HEK293T (cell line): ENCODE measurements at regions not wholly inside any gene's neighbourhood (a gene's known extent, or its start where the extent isn't known, plus 50 kb on each side); places are given as distances from the start of the nearest gene placed in this dataset.

Experiments used
- CTCF ChIA-PET: fragments of 350-600 bp; formaldehyde crosslinking; extraction: SDS; loops from one replicate; lab custom pipeline; 2021; ENCODE audit warnings: antibody characterized with exemption, inconsistent platforms; lab: Yijun Ruan, JAX
- POLR2A ChIA-PET: fragments of 350-600 bp; formaldehyde crosslinking; extraction: SDS; loops from one replicate; lab custom pipeline; 2020; ENCODE audit warnings: antibody characterized with exemption, inconsistent platforms; lab: Yijun Ruan, JAX
- DNase-seq: peaks from one replicate; pipeline ENCODE4 v3.0.0; 2012; ENCODE audit warnings: mixed read lengths; ENCODE audit errors: extremely low spot score
- ARNT ChIP-seq: fragments of 450-650 bp; IDR thresholded peaks from 2 replicates; pipeline ENCODE4 v1.6.1; 2017; ENCODE audit warnings: mild to moderate bottlenecking
- BHLHE40 ChIP-seq: fragments of 450-650 bp; IDR thresholded peaks from 2 replicates; pipeline ENCODE4 v1.6.1; 2016; ENCODE audit warnings: mild to moderate bottlenecking, moderate library complexity, borderline replicate concordance
- CTBP1 ChIP-seq: fragments of 450-650 bp; IDR thresholded peaks from 2 replicates; pipeline ENCODE4 v1.6.1; 2016; ENCODE audit warnings: borderline replicate concordance
- ELF4 ChIP-seq: fragments of 450-650 bp; IDR thresholded peaks from 2 replicates; pipeline ENCODE4 v1.6.1; 2017; ENCODE audit warnings: antibody characterized with exemption
- FOXA1 ChIP-seq: fragments of 450-650 bp; IDR thresholded peaks from 2 replicates; pipeline ENCODE4 v1.6.1; 2016; ENCODE audit warnings: mild to moderate bottlenecking
- FOXK2 ChIP-seq: fragments of 450-650 bp; IDR thresholded peaks from 2 replicates; pipeline ENCODE4 v1.6.1; 2016; ENCODE audit warnings: mild to moderate bottlenecking
- FOXM1 ChIP-seq: fragments of 450-650 bp; IDR thresholded peaks from 2 replicates; pipeline ENCODE4 v1.6.1; 2017; ENCODE audit warnings: mild to moderate bottlenecking, borderline replicate concordance
- HDGF ChIP-seq: fragments of 450-650 bp; IDR thresholded peaks from 2 replicates; pipeline ENCODE4 v1.6.1; 2017; ENCODE audit warnings: antibody characterized with exemption, borderline replicate concordance
- L3MBTL2 ChIP-seq: fragments of 450-650 bp; conservative IDR thresholded peaks from 2 replicates; pipeline ENCODE4 v1.6.1; 2016; ENCODE audit warnings: mild to moderate bottlenecking
- LEF1 ChIP-seq: fragments of 450-650 bp; IDR thresholded peaks from 2 replicates; pipeline ENCODE4 v1.6.1; 2017; ENCODE audit warnings: mild to moderate bottlenecking, borderline replicate concordance
- NFRKB ChIP-seq: fragments of 450-650 bp; IDR thresholded peaks from 2 replicates; pipeline ENCODE4 v1.6.1; 2016; ENCODE audit warnings: mild to moderate bottlenecking, moderate library complexity
- SP1 ChIP-seq: fragments of 450-650 bp; IDR thresholded peaks from 2 replicates; pipeline ENCODE4 v1.6.1; 2017
- SUZ12 ChIP-seq: fragments of 450-650 bp; IDR thresholded peaks from 2 replicates; pipeline ENCODE4 v1.6.1; 2016; ENCODE audit warnings: mild to moderate bottlenecking
- TARDBP ChIP-seq: fragments of 450-650 bp; IDR thresholded peaks from 2 replicates; pipeline ENCODE4 v1.6.1; 2016
- ZNF384 ChIP-seq: fragments of 450-650 bp; IDR thresholded peaks from 2 replicates; pipeline ENCODE4 v1.6.1; 2016
- TF ChIP-seq, protein P1 (sequence below): fragments of 450-650 bp; IDR thresholded peaks from 2 replicates; pipeline ENCODE4 v1.6.1; 2016

DNA sequence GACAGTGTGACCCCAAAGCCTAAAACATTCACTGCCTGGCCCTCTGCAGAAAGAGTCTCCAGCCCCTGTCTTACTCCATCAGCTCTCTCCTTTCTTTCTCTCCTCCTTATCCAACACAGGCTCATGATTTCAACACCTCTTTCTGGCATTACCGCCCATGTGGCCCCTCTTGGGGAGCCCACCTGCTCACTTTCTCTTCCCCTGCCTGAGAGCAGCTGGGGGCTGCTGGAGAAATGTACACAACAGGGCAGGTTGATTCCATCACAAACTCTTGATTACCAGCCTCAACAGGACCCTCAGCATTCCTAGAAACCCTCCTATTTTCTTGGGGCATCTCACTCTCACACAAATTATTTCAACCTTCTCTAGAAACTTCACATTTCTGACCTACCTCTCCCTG is 98.3 kb downstream of the ABHD5 start:
- POLR2A ChIA-PET, result no interaction called here
- TF ChIP-seq LEF1 (no peak), ZNF384 (no peak), CTBP1 (no peak), FOXM1 (no peak)
- DNase-seq, result no peak
- CTCF ChIA-PET, result no interaction called here

DNA sequence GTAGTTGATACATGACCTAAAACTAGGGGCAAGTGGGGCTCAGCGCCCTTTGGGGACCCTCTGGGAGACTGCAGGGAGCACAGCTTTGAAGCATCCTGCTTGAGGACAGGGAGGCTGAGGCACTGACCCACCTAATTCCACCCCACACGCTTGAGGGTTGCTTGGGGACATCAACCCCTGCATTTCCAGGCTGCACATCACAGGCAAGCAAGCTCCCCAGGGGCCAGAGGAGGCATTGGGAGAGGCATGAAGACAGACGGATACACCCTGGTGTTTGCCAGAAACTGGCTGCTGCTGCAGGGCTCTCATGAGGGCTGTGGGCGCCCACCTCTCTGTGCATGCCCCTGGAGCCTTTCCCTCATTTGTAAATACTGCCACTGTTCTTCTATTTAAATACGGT is 99.3 kb downstream of the ABHD5 start:
- DNase-seq, result no peak
- TF ChIP-seq CTBP1 (no peak), ZNF384 (no peak), L3MBTL2 (no peak), FOXA1 (no peak), TARDBP (no peak), SUZ12 (no peak), FOXM1 (no peak), BHLHE40 (no peak), SP1 (no peak), NFRKB (no peak), LEF1 (no peak), FOXK2 (no peak), ARNT (no peak), ELF4 (no peak), HDGF (no peak)
- TF ChIP-seq, protein P1, sequence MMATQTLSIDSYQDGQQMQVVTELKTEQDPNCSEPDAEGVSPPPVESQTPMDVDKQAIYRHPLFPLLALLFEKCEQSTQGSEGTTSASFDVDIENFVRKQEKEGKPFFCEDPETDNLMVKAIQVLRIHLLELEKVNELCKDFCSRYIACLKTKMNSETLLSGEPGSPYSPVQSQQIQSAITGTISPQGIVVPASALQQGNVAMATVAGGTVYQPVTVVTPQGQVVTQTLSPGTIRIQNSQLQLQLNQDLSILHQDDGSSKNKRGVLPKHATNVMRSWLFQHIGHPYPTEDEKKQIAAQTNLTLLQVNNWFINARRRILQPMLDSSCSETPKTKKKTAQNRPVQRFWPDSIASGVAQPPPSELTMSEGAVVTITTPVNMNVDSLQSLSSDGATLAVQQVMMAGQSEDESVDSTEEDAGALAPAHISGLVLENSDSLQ, result no peak
- ChIA-PET CTCF (no interaction called here), POLR2A (no interaction called here)

DNA sequence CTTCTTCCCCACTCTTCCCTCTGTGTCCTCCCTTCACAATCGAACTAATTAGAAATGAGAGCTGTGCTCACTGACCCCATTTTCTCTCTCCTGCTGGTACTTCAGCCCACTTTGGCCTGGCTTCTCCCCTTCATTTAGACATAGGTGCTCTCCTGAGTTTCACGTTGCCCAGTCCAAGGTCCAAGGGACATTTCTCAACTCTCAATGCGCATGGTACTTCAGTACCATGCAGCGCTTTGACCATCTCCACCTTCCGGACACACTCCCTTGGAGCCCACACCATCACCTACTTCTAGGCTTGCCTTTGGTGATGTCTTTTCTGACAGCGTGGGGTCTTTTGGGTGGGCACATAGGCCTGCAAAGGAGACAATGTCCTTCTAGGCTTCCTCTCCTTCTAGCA is 99.7 kb downstream of the ABHD5 start:
- TF ChIP-seq ARNT (no peak), CTBP1 (no peak)
- ChIA-PET POLR2A (no interaction called here), CTCF (no interaction called here)
- DNase-seq, result no peak

DNA sequence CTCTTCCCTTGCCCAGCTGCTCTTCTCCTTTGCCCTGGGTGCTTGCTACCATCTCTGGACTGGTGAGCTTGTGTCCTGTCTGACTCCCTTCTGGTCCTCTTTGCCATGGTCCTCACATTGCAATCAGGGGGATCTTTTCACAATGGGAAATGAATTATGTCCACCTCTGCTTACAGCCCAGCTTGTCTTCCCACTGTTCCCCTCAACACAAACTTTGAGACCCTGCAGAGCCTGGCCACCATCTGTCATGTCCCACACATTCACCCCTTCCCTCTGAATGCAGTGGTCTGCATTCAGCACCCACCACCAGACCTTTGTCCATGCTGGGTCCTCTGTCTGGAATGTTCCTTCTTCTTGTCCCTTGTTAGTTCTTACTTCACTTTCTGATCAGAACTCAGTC is 100.5 kb downstream of the ABHD5 start:
- no peak for DNase-seq
- ChIA-PET POLR2A (no interaction called here), CTCF (no interaction called here)
- TF ChIP-seq L3MBTL2, result no peak

DNA sequence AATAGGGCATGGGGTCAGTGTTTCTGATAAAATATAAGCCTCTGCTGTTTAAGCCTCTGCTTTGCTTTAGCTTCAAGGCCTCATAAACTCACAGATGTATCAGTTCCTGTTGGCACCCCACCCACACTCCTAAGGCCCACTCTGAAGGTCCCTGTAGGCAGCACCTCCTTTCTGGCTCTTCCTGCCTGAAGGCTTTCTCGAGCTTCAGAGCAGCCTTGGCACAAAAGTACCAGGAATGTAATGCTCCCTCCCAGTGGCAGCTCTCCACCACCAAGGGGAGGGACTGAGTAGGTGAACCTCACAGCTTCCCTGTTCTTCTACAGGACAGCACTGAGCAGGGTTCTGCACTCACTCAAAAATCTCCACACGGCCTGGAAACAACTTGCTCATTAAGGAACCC is 102.2 kb downstream of the ABHD5 start:
- CTCF ChIA-PET, result no interaction called here
- no peak for DNase-seq
- POLR2A ChIA-PET, result no interaction called here
- TF ChIP-seq FOXK2 (no peak), SUZ12 (no peak), FOXM1 (no peak), CTBP1 (no peak), HDGF (no peak), ELF4 (no peak), SP1 (no peak), ZNF384 (no peak), L3MBTL2 (no peak), LEF1 (no peak), FOXA1 (no peak), BHLHE40 (no peak), TARDBP (no peak), NFRKB (no peak), ARNT (no peak)
- TF ChIP-seq, protein P1, result no peak

DNA sequence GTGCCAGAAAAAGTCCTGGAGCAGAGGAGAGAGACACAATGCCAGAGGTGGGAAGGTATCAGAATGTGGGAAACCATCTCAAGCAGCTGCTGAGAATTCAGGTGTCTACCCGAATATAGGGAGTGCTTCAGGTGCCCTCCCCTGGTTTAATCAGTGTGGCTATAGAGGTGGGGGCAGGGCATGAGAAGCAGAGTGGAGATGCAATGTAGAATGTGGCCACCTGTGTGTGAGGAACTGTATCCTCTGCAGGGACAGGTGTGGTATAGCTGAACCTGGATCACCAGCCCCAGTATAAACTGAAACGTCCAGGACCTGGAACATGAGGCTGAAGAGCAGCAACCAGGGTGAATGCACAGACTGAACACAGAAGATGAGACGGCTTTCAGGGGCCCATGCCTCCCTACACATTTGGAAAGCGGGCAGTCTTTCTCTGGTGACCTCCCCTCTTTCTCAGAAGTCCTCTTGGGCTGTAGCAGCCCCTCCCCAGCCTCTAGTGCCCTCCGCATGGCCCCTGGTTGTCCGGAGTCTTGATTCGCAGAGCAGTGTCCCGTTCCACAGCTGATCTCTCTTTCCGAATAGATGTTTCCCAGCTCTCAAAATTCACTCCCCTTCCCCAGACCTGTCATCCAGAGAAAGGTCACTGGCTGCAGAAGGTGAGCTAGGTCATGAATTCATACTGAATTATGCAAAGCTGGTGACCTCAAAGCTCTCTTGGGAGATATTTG is 103.1 kb downstream of the ABHD5 start:
- no peak for TF ChIP-seq SP1
- no peak for TF ChIP-seq CTBP1
- no peak for TF ChIP-seq BHLHE40
- no peak for TF ChIP-seq ELF4
- no peak for TF ChIP-seq TARDBP
- no peak for TF ChIP-seq HDGF
- no peak for TF ChIP-seq FOXA1
- no peak for TF ChIP-seq LEF1
- TF ChIP-seq L3MBTL2, result no peak
- TF ChIP-seq FOXK2, result no peak
- no peak for TF ChIP-seq SUZ12
- no peak for TF ChIP-seq NFRKB
- no peak for TF ChIP-seq ARNT
- TF ChIP-seq FOXM1, result no peak
- TF ChIP-seq, protein P1, result no peak
- no peak for TF ChIP-seq ZNF384
- ChIA-PET POLR2A (no interaction called here), CTCF (no interaction called here)
- DNase-seq, result no peak

DNA sequence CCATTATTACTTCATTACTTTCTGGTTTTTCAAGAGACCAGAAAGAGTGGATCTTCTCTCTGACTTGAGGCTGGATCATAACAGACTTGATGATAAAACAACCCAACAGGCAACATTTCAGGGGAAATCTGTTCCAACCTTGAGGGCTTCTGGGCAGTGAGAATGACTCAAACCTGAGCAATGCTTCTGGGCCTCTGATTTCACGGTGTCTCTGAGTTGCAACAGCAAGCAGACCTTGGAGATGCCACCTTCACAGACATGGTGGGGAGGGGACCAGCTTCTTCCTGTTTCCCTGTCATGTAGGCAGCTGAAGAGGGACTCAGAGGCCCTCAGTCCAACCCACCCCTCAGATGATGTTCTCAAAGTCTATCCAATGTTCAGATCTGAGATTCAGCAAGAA is 104.0 kb downstream of the ABHD5 start:
- ChIA-PET POLR2A (no interaction called here), CTCF (no interaction called here)
- no peak for DNase-seq
- TF ChIP-seq FOXM1 (no peak), NFRKB (no peak), LEF1 (no peak), TARDBP (no peak), CTBP1 (no peak), L3MBTL2 (no peak), FOXA1 (no peak)
